ENCODE measurements at regions not wholly inside any gene's neighbourhood (a gene's known extent, or its start where the extent isn't known, plus 50 kb on each side); places are given as distances from the start of the nearest gene placed in this dataset.

DNA sequence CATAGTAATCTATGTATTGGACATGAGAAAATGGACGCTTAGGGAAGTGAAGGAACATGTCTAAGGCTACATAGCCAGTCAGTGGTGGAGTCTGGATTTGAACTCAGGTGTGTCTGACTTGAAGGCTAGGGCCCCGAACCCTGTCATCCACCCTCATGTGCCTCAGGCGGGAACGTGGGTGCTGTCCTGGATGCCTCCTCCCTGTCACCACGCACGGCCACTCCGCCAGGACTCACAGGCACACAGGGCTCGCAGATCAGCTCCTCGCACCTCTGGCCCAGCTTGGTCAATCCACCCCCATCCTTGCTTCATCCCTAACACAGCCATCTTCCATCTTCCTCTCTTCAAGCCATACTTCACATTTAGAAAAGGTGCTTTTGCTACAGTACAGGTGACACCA is 154.7 kb downstream of the KCNJ12 start:
- TF ChIP-seq POLR2AphosphoS5 (IDR thresholded peaks at IDR 0.05; ENCODE audit: low read depth, low read length) = no peak
- TF ChIP-seq, protein P1, sequence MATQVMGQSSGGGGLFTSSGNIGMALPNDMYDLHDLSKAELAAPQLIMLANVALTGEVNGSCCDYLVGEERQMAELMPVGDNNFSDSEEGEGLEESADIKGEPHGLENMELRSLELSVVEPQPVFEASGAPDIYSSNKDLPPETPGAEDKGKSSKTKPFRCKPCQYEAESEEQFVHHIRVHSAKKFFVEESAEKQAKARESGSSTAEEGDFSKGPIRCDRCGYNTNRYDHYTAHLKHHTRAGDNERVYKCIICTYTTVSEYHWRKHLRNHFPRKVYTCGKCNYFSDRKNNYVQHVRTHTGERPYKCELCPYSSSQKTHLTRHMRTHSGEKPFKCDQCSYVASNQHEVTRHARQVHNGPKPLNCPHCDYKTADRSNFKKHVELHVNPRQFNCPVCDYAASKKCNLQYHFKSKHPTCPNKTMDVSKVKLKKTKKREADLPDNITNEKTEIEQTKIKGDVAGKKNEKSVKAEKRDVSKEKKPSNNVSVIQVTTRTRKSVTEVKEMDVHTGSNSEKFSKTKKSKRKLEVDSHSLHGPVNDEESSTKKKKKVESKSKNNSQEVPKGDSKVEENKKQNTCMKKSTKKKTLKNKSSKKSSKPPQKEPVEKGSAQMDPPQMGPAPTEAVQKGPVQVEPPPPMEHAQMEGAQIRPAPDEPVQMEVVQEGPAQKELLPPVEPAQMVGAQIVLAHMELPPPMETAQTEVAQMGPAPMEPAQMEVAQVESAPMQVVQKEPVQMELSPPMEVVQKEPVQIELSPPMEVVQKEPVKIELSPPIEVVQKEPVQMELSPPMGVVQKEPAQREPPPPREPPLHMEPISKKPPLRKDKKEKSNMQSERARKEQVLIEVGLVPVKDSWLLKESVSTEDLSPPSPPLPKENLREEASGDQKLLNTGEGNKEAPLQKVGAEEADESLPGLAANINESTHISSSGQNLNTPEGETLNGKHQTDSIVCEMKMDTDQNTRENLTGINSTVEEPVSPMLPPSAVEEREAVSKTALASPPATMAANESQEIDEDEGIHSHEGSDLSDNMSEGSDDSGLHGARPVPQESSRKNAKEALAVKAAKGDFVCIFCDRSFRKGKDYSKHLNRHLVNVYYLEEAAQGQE (IDR thresholded peaks at IDR 0.05; ENCODE audit: insufficient read depth in 1 of 2, low read depth in 2 of 2, low read length in 2 of 2) = no peak
- TF ChIP-seq SIN3A (IDR thresholded peaks at IDR 0.05; ENCODE audit: borderline replicate concordance, insufficient read depth, low read length) = no peak
